ENCODE measurements at regions not wholly inside any gene's neighbourhood (a gene's known extent, or its start where the extent isn't known, plus 50 kb on each side); places are given as distances from the start of the nearest gene placed in this dataset.

- TF ChIP-seq EZH2 (IDR thresholded peaks at IDR 0.05; ENCODE audit: borderline replicate concordance, low read depth, low read length), result no peak
- no peak for TF ChIP-seq BACH1 (tag; IDR thresholded peaks at IDR 0.05)
- TF ChIP-seq MBD1 (CRISPR knock-in tag; IDR thresholded peaks at IDR 0.05), result no peak
- no peak for TF ChIP-seq CBX8 (IDR thresholded peaks at IDR 0.05; ENCODE audit: borderline replicate concordance, extremely low read depth, low read depth, low read length, poor library complexity, severe bottlenecking)
- no peak for TF ChIP-seq MCM5 (IDR thresholded peaks at IDR 0.05; ENCODE audit: low read depth)
- Histone ChIP-seq H3K9me1 (ENCODE audit: control insufficient read depth, insufficient read depth, low read length) (no peaks in the 10 kb centered on the region), H3K9me3 (replicated peaks; ENCODE audit: control insufficient read depth, insufficient read depth, low read depth, low read length) (no peaks in the 10 kb centered on the region; the same call in 1 of the 2 replicates), H3K9ac (ENCODE audit: insufficient read depth in 1 of 2, low read depth in 2 of 2, low read length in 2 of 2) (no peak overlapping the region), H3K4me2 (ENCODE audit: insufficient read depth, low read length) (no peak overlapping the region), H3K4me1 (replicated peaks in 1 of 2; ENCODE audit: control insufficient read depth in 2 of 2, insufficient read depth in 2 of 2, low read length in 2 of 2) (no peaks in the 10 kb centered on the region), H3K79me2 (ENCODE audit: control insufficient read depth, insufficient read depth, low read length) (no peaks in the 10 kb centered on the region), H3K27me3 (ENCODE audit: control insufficient read depth in 2 of 2, insufficient read depth in 2 of 2, low read length in 2 of 2) (no peaks in the 10 kb centered on the region), H4K20me1 (replicated peaks; ENCODE audit: control insufficient read depth, insufficient read depth, low read length) (no peaks in the 10 kb centered on the region), H3K27ac (ENCODE audit: extremely low read depth, low read depth, low read length) (no peak overlapping the region), H3K36me3 (ENCODE audit: control insufficient read depth, insufficient read depth, low read length) (no peaks in the 10 kb centered on the region), H2AFZ (ENCODE audit: low read depth, low read length) (no peak overlapping the region), H3K4me3 (no peak overlapping the region)
- no peak for ATAC-seq
- CTCF ChIA-PET (ENCODE audit: low intra/inter-chr PET ratio), result no interaction called here
- in situ Hi-C loops (cut with MboI) (no loop called here), intact Hi-C loops (cut with micrococcal nuclease) (no loop called here)
- no peak for DNase-seq (ENCODE audit: extremely low read depth in 1 of 4, low spot score in 3 of 4)
- WGBS (ENCODE audit: insufficient coverage, low coverage, missing lambda C conversion rate), result 2% methylated on average over 4 of the region's 4 CpGs
- BruUV-seq (replicated peaks), result no TSS peak
- no peak for FAIRE-seq
- POLR2A ChIA-PET, result no interaction called here
Observed at GRCh38 chr5:18487928-18488480, 853.7 kb downstream of the TAF11L14 start.
